ENCODE measurements at regions not wholly inside any gene's neighbourhood (a gene's known extent, or its start where the extent isn't known, plus 50 kb on each side); places are given as distances from the start of the nearest gene placed in this dataset.

GRCh38 chr2:117661619-117662018 lies 152.9 kb upstream of the DDX18 start:
- H3K4me3 ChIP-seq (ENCODE audit: low read length): no peak overlapping the region
- TF ChIP-seq CTCF (conservative IDR thresholded peaks at IDR 0.05; ENCODE audit: low read depth, low read length): no peak
- DNase-seq (ENCODE audit: low read depth): no peak

GRCh38 chr2:117674172-117674571 lies 140.3 kb upstream of the DDX18 start:
- DNase-seq (ENCODE audit: low read depth): no peak
- no peak for TF ChIP-seq CTCF (conservative IDR thresholded peaks at IDR 0.05; ENCODE audit: low read depth, low read length)
- H3K4me3 ChIP-seq (ENCODE audit: low read length): no peak overlapping the region

GRCh38 chr2:117679952-117680351 lies 134.5 kb upstream of the DDX18 start:
- H3K4me3 ChIP-seq (ENCODE audit: low read length): no peak overlapping the region
- no peak for DNase-seq (ENCODE audit: low read depth)
- TF ChIP-seq CTCF (conservative IDR thresholded peaks at IDR 0.05; ENCODE audit: low read depth, low read length): no peak

- DNase-seq (ENCODE audit: low read depth): no peak
- TF ChIP-seq CTCF (conservative IDR thresholded peaks at IDR 0.05; ENCODE audit: low read depth, low read length): no peak
- no peak overlapping the region for H3K4me3 ChIP-seq (ENCODE audit: low read length)
Observed at GRCh38 chr2:117684919-117685318, 129.6 kb upstream of the DDX18 start.

GRCh38 chr2:117686699-117687098 lies 127.8 kb upstream of the DDX18 start:
- H3K4me3 ChIP-seq (ENCODE audit: low read length): no peak overlapping the region
- DNase-seq (ENCODE audit: low read depth): no peak
- TF ChIP-seq CTCF (conservative IDR thresholded peaks at IDR 0.05; ENCODE audit: low read depth, low read length): no peak

- no peak for TF ChIP-seq CTCF (conservative IDR thresholded peaks at IDR 0.05; ENCODE audit: low read depth, low read length)
- no peak overlapping the region for H3K4me3 ChIP-seq (ENCODE audit: low read length)
- no peak for DNase-seq (ENCODE audit: low read depth)
Observed at GRCh38 chr2:117691595-117691994, 122.9 kb upstream of the DDX18 start.

GRCh38 chr2:117692001-117692763 lies 122.3 kb upstream of the DDX18 start:
- TF ChIP-seq CTCF (conservative IDR thresholded peaks at IDR 0.05; ENCODE audit: low read depth, low read length): no peak
- H3K4me3 ChIP-seq (ENCODE audit: low read length): no peak overlapping the region
- no peak for DNase-seq (ENCODE audit: low read depth)

Data from retinal pigment epithelial cell (primary cell).